Natural killer cell treated with Interleukin-12 subunit alpha and Interleukin-12 subunit beta and Interleukin-15 and Interleukin-18, amount 100 ng/mL, for 72 hours (primary cell): ENCODE measurements at regions not wholly inside any gene's neighbourhood (a gene's known extent, or its start where the extent isn't known, plus 50 kb on each side); places are given as distances from the start of the nearest gene placed in this dataset.

Source experiments
- ATAC-seq, 2 donors: fragments of 150-1000 bp; cut with Tn5 transposase in 1 of 2; sonication (Bioruptor Pico), chemical (Tn5 transposase) in 1 of 2; 2 replicates each; pipeline ENCODE4 v1.10.0; 2021
- DNase-seq: peaks from one replicate; pipeline ENCODE4 v3.0.0; 2022; ENCODE audit warnings: low spot score
- H3K27ac Mint-ChIP-seq, 2 donors: 1 replicate in 1 of 2; 2 replicates in 1 of 2; pipeline ENCODE4 v1.8.0; 2022; ENCODE audit warnings: mixed read lengths in 2 of 2, mild to moderate bottlenecking in 1 of 2, moderate library complexity in 1 of 2
- H3K27me3 Mint-ChIP-seq, 2 donors: 1 replicate in 1 of 2; 2 replicates in 1 of 2; pipeline ENCODE4 v1.8.0; 2022; ENCODE audit warnings: mixed read lengths in 2 of 2
- H3K36me3 Mint-ChIP-seq: one replicate; pipeline ENCODE4 v1.8.0; 2022; ENCODE audit warnings: mixed read lengths
- H3K4me1 Mint-ChIP-seq, 2 donors: 1 replicate in 1 of 2; 2 replicates in 1 of 2; pipeline ENCODE4 v1.8.0; 2022; ENCODE audit warnings: low read depth in 2 of 2, mixed read lengths in 2 of 2, mild to moderate bottlenecking in 1 of 2
- H3K4me3 Mint-ChIP-seq: one replicate; pipeline ENCODE4 v1.8.0; 2022; ENCODE audit warnings: mixed read lengths
- H3K9me3 Mint-ChIP-seq: 2 replicates; pipeline ENCODE4 v1.8.0; 2022; ENCODE audit warnings: mixed read lengths

GRCh38 chr2:192357217-192357616 lies 162.5 kb upstream of the TMEFF2 start:
- Mint-ChIP-seq H3K4me1 (no peaks in the 10 kb centered on the region), H3K36me3 (peaks cover 4% of the 10 kb centered on the region), H3K4me3 (no peak overlapping the region), H3K9me3 (peaks cover 20% of the 10 kb centered on the region), H3K27me3 (no peaks in the 10 kb centered on the region), H3K27ac (no peak overlapping the region)
- no peak for DNase-seq
- ATAC-seq: no peak

- no peaks in the 10 kb centered on the region for H3K27me3 Mint-ChIP-seq
- DNase-seq (no peak), ATAC-seq (no peak)
- H3K27ac Mint-ChIP-seq: no peak overlapping the region
- H3K4me3 Mint-ChIP-seq: no peak overlapping the region
- H3K4me1 Mint-ChIP-seq: no peaks in the 10 kb centered on the region
- H3K9me3 Mint-ChIP-seq: peaks cover 11% of the 10 kb centered on the region
- H3K36me3 Mint-ChIP-seq: peaks cover 4% of the 10 kb centered on the region
These were observed 159.9 kb upstream of the TMEFF2 start for GRCh38 chr2:192354512-192355244.

GRCh38 chr2:192347542-192347941 lies 152.8 kb upstream of the TMEFF2 start:
- DNase-seq (no peak), ATAC-seq (no peak)
- H3K4me3 Mint-ChIP-seq: no peak overlapping the region
- H3K27ac Mint-ChIP-seq: no peak overlapping the region
- H3K36me3 Mint-ChIP-seq: no peaks in the 10 kb centered on the region
- H3K27me3 Mint-ChIP-seq: no peaks in the 10 kb centered on the region
- H3K9me3 Mint-ChIP-seq: peaks cover 5% of the 10 kb centered on the region
- no peaks in the 10 kb centered on the region for H3K4me1 Mint-ChIP-seq

- H3K4me1 Mint-ChIP-seq: no peaks in the 10 kb centered on the region
- ATAC-seq (no peak), DNase-seq (no peak)
- no peaks in the 10 kb centered on the region for H3K36me3 Mint-ChIP-seq
- H3K27me3 Mint-ChIP-seq: no peaks in the 10 kb centered on the region
- H3K4me3 Mint-ChIP-seq: no peak overlapping the region
- no peak overlapping the region for H3K27ac Mint-ChIP-seq
- peaks cover 5% of the 10 kb centered on the region for H3K9me3 Mint-ChIP-seq
These were observed 150.6 kb upstream of the TMEFF2 start for GRCh38 chr2:192345287-192345686.

- H3K27ac Mint-ChIP-seq: no peak overlapping the region
- no peak for ATAC-seq
- H3K9me3 Mint-ChIP-seq: peaks cover 15% of the 10 kb centered on the region
- H3K4me1 Mint-ChIP-seq: no peaks in the 10 kb centered on the region
- H3K27me3 Mint-ChIP-seq: no peaks in the 10 kb centered on the region
- no peaks in the 10 kb centered on the region for H3K36me3 Mint-ChIP-seq
- no peak overlapping the region for H3K4me3 Mint-ChIP-seq
- no peak for DNase-seq
These were observed 138.9 kb upstream of the TMEFF2 start for GRCh38 chr2:192333642-192334041.

GRCh38 chr2:192328297-192328696 lies 133.6 kb upstream of the TMEFF2 start:
- Mint-ChIP-seq H3K4me1 (no peaks in the 10 kb centered on the region), H3K27ac (no peak overlapping the region), H3K4me3 (no peak overlapping the region), H3K36me3 (no peaks in the 10 kb centered on the region), H3K9me3 (peaks cover 18% of the 10 kb centered on the region), H3K27me3 (no peaks in the 10 kb centered on the region)
- DNase-seq (no peak), ATAC-seq (no peak)

GRCh38 chr2:192327576-192327975 lies 132.8 kb upstream of the TMEFF2 start:
- no peak for DNase-seq
- Mint-ChIP-seq H3K36me3 (no peaks in the 10 kb centered on the region), H3K4me1 (no peaks in the 10 kb centered on the region)

GRCh38 chr2:192315543-192315942 lies 120.8 kb upstream of the TMEFF2 start:
- no peaks in the 10 kb centered on the region for H3K36me3 Mint-ChIP-seq
- H3K4me3 Mint-ChIP-seq: no peak overlapping the region
- no peaks in the 10 kb centered on the region for H3K4me1 Mint-ChIP-seq
- H3K9me3 Mint-ChIP-seq: no peaks in the 10 kb centered on the region
- DNase-seq (no peak), ATAC-seq (no peak)
- H3K27me3 Mint-ChIP-seq: no peaks in the 10 kb centered on the region
- H3K27ac Mint-ChIP-seq: no peak overlapping the region

More at GRCh38 chr2:192327576-192327975, 132.8 kb upstream of the TMEFF2 start:
- Mint-ChIP-seq H3K4me3 (no peak overlapping the region), H3K9me3 (peaks cover 13% of the 10 kb centered on the region), H3K27me3 (no peaks in the 10 kb centered on the region), H3K27ac (no peak overlapping the region)
- ATAC-seq: no peak

- Mint-ChIP-seq H3K4me3 (no peak overlapping the region), H3K9me3 (no peaks in the 10 kb centered on the region), H3K4me1 (no peaks in the 10 kb centered on the region), H3K36me3 (no peaks in the 10 kb centered on the region), H3K27ac (no peak overlapping the region), H3K27me3 (no peaks in the 10 kb centered on the region)
- ATAC-seq (peak in 1 of 2 donors; percentile 32), DNase-seq (no peak)
These were observed 120.2 kb upstream of the TMEFF2 start for GRCh38 chr2:192314800-192315481.

GRCh38 chr2:192313773-192314172 lies 119.0 kb upstream of the TMEFF2 start:
- Mint-ChIP-seq H3K4me1 (no peaks in the 10 kb centered on the region), H3K27me3 (no peaks in the 10 kb centered on the region), H3K27ac (no peak overlapping the region), H3K9me3 (no peaks in the 10 kb centered on the region), H3K4me3 (no peak overlapping the region), H3K36me3 (no peaks in the 10 kb centered on the region)
- no peak for ATAC-seq
- DNase-seq: no peak

- no peaks in the 10 kb centered on the region for H3K4me1 Mint-ChIP-seq
- H3K9me3 Mint-ChIP-seq: no peaks in the 10 kb centered on the region
- no peaks in the 10 kb centered on the region for H3K36me3 Mint-ChIP-seq
- no peak overlapping the region for H3K27ac Mint-ChIP-seq
- DNase-seq (no peak), ATAC-seq (no peak)
- no peaks in the 10 kb centered on the region for H3K27me3 Mint-ChIP-seq
- H3K4me3 Mint-ChIP-seq: no peak overlapping the region
These were observed 117.1 kb upstream of the TMEFF2 start for GRCh38 chr2:192311701-192312460.

GRCh38 chr2:192307530-192307929 lies 112.8 kb upstream of the TMEFF2 start:
- no peaks in the 10 kb centered on the region for H3K36me3 Mint-ChIP-seq
- no peak for DNase-seq
- H3K27ac Mint-ChIP-seq: no peak overlapping the region
- no peaks in the 10 kb centered on the region for H3K4me1 Mint-ChIP-seq
- no peaks in the 10 kb centered on the region for H3K9me3 Mint-ChIP-seq
- no peak for ATAC-seq
- no peaks in the 10 kb centered on the region for H3K27me3 Mint-ChIP-seq
- no peak overlapping the region for H3K4me3 Mint-ChIP-seq

GRCh38 chr2:192298664-192299063 lies 103.9 kb upstream of the TMEFF2 start:
- H3K27ac Mint-ChIP-seq: no peak overlapping the region
- H3K36me3 Mint-ChIP-seq: no peaks in the 10 kb centered on the region
- ATAC-seq (no peak), DNase-seq (no peak)
- H3K9me3 Mint-ChIP-seq: no peaks in the 10 kb centered on the region
- no peaks in the 10 kb centered on the region for H3K4me1 Mint-ChIP-seq
- H3K4me3 Mint-ChIP-seq: no peak overlapping the region
- no peaks in the 10 kb centered on the region for H3K27me3 Mint-ChIP-seq

GRCh38 chr2:192292478-192292877 lies 97.7 kb upstream of the TMEFF2 start:
- Mint-ChIP-seq H3K9me3 (no peaks in the 10 kb centered on the region), H3K4me3 (no peak overlapping the region), H3K27ac (no peak overlapping the region), H3K27me3 (no peaks in the 10 kb centered on the region), H3K4me1 (no peaks in the 10 kb centered on the region), H3K36me3 (no peaks in the 10 kb centered on the region)
- ATAC-seq (no peak), DNase-seq (no peak)
